Astrocyte (in vitro differentiated cells and primary cell): ENCODE measurements at regions not wholly inside any gene's neighbourhood (a gene's known extent, or its start where the extent isn't known, plus 50 kb on each side); places are given as distances from the start of the nearest gene placed in this dataset.

Experiments used
- EZH2 ChIP-seq: IDR thresholded peaks from 2 replicates; pipeline ENCODE4 v1.6.1; 2012; ENCODE audit warnings: mild to moderate bottlenecking, low read length, inconsistent platforms; ENCODE audit not compliant: insufficient read depth
- TF ChIP-seq, protein P1 (sequence below): IDR thresholded peaks from 2 replicates; pipeline ENCODE4 v1.5.1; 2011; ENCODE audit warnings: low read depth, mild to moderate bottlenecking, inconsistent platforms, low read length, moderate library complexity; ENCODE audit not compliant: insufficient read depth

DNA sequence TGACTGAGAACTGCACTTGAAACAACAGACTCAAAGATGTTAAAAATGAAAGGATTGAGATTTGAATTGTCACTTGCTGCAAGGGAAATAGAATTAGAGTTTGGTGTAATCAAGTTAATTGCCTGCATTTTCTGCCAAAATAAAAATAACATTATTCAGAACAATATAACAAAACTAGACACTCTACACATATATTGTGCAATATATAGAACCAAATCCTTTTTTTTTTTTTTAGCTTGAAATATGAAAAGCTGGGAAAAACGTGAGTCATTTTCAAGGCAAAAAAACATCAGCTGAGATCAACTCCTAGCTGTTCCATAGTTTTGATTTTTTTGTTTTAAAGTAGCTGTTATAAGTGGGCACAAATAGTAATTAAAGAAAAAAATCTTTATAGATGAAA, 561.5 kb downstream of the DNAJB9 start:
- TF ChIP-seq, protein P1, sequence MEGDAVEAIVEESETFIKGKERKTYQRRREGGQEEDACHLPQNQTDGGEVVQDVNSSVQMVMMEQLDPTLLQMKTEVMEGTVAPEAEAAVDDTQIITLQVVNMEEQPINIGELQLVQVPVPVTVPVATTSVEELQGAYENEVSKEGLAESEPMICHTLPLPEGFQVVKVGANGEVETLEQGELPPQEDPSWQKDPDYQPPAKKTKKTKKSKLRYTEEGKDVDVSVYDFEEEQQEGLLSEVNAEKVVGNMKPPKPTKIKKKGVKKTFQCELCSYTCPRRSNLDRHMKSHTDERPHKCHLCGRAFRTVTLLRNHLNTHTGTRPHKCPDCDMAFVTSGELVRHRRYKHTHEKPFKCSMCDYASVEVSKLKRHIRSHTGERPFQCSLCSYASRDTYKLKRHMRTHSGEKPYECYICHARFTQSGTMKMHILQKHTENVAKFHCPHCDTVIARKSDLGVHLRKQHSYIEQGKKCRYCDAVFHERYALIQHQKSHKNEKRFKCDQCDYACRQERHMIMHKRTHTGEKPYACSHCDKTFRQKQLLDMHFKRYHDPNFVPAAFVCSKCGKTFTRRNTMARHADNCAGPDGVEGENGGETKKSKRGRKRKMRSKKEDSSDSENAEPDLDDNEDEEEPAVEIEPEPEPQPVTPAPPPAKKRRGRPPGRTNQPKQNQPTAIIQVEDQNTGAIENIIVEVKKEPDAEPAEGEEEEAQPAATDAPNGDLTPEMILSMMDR: no peak
- no peak for TF ChIP-seq EZH2
